Bone marrow (tissue), 2 donors: ENCODE measurements at regions not wholly inside any gene's neighbourhood (a gene's known extent, or its start where the extent isn't known, plus 50 kb on each side); places are given as distances from the start of the nearest gene placed in this dataset.

Experiments
- DNase-seq, 2 donors: peaks; one replicate each; lab custom pipeline; 2025; lab: John Stamatoyannopoulos, UW

DNA sequence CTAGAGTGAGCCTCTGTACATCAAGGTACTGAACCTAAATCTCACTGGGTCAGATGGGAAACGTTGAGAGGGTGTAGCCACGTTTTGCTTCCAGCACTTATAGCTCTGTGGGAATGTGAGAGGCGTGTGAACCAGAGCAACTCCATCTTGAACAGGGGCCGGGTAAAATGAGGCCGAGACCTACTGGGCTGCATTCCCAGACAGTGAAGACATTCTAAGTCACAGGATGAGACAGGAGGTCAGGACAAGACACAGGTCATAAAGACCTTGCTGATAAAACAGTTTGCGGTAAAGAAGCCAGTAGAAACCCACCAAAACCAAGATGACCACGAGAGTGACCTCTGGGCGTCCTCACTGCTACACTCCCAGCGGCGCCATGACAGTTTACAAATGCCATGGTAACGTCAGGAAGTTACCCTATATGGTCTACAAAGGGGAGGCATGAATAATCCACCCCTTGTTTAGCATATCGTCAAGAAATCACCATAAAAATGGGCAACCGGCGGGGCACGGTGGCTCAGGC is 63.4 kb upstream of the NCOR2 start:
- no peak for DNase-seq

- DNase-seq: no peak
Observed at GRCh38 chr12:124629789-124630480, 62.5 kb upstream of the NCOR2 start.

DNA sequence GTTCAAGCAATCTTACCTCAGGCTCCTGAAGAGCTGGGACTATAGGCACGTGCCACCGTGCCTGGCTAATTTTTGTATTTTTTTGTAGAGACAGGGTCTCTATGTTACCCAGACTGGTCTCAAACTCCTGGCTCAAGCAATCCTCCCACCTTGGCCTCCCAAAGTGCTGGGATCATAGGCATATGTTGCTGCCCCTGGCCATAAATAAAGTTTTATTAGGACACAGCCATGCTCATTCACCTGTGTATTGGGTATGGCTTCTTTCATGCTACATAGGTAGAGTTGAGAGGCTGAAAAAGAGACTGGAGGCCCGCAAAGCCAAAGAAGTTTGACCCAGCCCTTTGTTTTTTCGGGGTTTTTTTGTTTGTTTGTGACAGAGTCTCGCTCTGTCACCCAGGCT is 61.7 kb upstream of the NCOR2 start:
- DNase-seq: no peak

DNA sequence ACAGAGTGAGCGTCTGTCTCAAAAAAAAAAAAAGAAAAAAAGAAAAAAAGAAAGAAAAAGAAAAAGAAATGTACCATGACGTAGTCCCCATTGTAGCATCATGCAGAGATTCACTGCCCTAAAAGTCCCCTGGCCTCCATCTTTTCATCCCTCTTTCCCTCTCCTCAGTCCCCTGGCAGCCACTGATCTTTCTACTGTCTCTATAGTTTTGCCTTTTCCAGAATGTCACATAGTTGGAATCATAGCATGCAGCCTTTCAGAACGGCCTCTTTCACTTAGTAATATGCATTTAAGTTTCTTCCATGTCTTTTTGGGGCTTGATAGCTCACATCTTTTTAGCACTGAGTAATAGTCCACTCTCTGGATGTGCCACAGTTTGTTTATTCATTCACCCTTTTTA is 60.5 kb upstream of the NCOR2 start:
- no peak for DNase-seq

DNA sequence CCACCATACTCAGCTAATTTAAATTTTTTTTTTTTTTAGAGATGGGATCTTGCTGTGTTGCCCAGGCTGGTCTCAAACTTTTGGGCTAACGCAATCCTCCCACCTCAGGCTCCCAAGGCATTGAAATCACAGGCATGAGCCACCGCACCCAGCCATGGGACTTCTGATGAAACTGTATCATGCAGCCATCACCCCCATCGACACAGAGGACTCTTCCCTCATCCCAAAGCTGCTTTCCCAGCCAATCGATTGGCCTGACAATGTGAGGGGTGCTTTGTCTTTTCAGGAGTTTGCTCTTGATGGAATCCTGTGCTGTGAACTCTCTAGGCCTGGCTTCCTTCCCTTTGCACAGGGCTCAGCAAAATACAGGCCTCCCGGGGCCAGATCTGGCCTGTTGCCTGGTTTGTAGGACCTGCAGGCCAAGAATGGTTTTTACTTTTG is 59.6 kb upstream of the NCOR2 start:
- no peak for DNase-seq

- DNase-seq: peak; percentile 30 to 64
Observed at GRCh38 chr12:124625867-124626675, 58.7 kb upstream of the NCOR2 start.

GRCh38 chr12:124624823-124625222 is 57.4 kb upstream of the NCOR2 start:
- no peak for DNase-seq

- DNase-seq: no peak
Observed at GRCh38 chr12:124623344-124624035, 56.1 kb upstream of the NCOR2 start.

- DNase-seq: no peak
Observed at GRCh38 chr12:124622764-124623163, 55.4 kb upstream of the NCOR2 start.

GRCh38 chr12:124622331-124622730 is 54.9 kb upstream of the NCOR2 start:
- no peak for DNase-seq

- DNase-seq: no peak
Observed at GRCh38 chr12:124621296-124621660, 53.9 kb upstream of the NCOR2 start.

- DNase-seq: no peak
Observed at GRCh38 chr12:124620606-124621295, 53.3 kb upstream of the NCOR2 start.

DNA sequence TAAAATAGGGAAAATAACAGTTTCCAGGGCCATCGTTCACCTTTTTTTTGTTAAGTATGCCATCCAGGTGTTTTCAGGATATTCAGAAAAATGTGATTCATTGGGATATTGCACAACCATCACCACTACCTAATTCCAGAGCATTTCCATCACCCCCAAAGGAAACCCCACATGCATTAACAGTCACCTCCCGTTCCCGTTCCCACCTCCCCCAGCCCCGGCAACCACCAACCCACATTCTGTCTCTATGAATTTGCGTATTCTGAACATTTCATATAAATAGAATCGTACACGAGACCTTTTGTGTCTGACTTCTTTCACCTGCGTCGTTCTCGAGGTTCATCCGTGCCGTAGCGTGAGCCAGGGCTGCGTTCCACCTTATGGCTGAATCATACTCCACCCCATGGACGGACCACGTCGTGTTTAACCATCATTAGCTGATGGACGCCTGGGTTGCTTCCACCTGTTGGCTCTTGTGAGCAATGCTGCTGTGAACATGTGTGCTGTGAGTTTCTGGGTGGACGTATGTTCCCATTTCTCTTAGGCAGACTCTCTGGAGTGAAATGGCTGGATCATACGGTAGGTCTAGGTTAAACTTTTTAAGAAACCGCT is 51.0 kb upstream of the NCOR2 start:
- DNase-seq: no peak

GRCh38 chr12:124617615-124618014 is 50.2 kb upstream of the NCOR2 start:
- no peak for DNase-seq
